HG02610 (cell line): ENCODE measurements at regions not wholly inside any gene's neighbourhood (a gene's known extent, or its start where the extent isn't known, plus 50 kb on each side); places are given as distances from the start of the nearest gene placed in this dataset.
A peak's percentile ranks its signal among the peaks of the same experiment; 100 is the strongest.

Experiments used
- ATAC-seq: cut with Tn5 transposase; IDR thresholded peaks from one replicate; pipeline ENCODE4 v1.9.1; 2021; ENCODE audit warnings: mild to moderate bottlenecking, moderate library complexity; ENCODE audit not compliant: unreplicated experiment

DNA sequence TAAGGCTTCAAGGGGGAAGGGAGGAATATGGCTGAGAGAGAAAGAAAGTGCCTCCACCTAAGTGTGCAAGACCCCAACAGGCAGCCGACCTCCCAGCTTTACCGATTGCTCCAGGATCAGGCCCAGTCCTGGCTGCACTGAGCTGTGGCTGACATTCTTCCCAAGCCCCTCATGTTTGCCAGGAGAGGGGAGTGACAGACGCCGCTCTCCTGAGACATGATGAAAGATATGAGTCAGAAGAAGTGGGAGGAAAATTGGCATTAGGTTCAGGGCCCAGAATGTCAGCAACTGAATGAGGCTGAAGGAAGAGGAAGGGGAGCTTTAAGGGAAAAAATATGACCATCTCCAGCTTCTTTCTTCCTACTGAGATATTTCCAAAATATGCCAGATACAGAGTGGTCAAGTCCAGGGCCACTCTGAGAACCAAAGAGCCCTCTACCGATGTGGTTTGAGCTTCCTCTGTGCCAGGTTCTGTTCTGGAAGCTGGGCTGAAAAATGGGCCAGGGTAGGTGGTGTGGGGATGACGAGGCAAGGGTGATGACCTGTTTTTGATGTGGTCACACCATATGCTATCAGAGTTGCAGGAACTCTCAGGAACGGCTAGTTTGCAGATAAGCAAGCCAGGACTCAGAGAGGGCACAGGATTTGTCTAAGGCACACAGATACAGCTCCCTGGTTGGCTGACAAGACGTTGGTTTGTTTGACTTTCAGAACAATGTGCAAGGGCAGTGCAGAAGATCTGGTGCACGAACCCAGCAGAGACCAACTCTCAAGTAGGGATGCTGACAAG is 176.7 kb downstream of the SOX9 start:
- ATAC-seq, result no peak

DNA sequence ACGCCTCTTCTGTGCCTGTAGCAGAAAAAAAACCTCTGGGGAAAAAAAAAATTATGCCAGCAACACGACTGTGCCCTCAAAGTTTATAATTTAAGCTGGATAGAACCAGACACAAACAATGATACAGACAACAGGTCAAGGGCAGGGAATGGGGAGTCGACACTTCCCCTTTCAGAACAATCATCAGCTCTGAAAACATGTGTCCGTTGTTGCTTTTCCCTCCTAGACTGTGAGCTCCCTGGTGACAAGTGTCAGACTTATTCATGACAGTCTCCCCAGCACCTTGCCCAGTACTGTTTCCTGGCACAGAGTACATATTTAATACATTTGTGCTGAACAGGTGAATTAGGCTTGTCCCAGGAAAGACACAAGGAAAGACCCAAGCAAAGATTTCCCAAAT is 178.3 kb downstream of the SOX9 start:
- no peak for ATAC-seq

DNA sequence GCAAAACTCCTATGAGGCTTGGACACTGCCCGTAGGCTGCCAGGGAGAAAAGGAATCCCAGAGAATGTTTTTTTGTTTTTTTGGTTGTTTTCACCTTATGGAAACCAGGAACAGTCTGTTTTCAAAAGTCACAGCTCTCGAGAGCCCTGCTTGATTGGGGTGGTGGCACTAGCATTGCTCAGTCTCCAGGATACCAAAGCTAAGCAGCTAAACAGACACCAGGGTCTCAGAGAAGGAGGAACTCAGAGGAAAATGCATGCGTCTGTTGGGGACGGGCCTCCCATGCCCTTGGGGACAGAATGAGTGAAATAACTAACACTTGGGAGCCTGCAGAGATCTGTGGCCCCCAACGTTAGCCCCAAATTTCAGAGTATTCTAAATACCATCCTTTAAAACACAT is 178.8 kb downstream of the SOX9 start:
- no peak for ATAC-seq

DNA sequence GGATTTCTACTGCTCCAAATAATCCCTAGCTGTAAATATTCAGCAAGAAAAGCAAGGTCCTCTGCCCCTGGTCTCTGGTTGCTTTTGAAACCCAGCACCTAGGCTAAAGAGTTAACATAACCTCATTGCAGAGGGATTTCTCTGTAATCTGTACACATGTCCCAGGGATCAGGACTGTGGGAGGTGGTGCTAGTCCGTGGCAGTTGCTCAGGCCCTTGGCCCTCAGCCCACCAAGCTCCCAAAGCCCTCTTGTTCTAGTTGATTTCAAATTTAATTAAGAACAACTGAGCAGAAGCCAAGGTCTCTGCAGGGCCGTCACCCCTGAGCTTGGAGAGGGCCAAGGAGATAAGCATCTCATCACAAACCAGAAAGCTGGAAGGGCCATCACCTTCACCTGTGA is 181.1 kb downstream of the SOX9 start:
- ATAC-seq, result no peak

DNA sequence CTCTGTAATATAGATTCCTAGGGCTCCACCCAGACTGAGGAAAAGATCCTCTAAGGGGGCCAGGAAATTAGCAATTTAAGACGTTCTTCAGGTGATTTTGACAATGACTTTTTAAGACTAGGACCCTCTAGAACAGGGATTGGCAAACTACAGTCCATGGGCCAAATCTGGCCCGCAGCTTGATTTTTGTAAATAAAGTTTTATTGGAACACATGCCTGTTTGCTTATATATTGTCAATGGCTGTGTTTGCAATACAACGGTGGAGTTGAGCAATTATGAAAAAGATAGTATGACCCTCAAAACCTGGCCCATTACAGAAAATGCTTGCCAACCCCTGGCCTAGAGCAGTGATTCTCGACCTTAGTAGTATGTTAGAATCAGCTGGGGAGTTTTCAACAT is 181.9 kb downstream of the SOX9 start:
- ATAC-seq, result no peak

DNA sequence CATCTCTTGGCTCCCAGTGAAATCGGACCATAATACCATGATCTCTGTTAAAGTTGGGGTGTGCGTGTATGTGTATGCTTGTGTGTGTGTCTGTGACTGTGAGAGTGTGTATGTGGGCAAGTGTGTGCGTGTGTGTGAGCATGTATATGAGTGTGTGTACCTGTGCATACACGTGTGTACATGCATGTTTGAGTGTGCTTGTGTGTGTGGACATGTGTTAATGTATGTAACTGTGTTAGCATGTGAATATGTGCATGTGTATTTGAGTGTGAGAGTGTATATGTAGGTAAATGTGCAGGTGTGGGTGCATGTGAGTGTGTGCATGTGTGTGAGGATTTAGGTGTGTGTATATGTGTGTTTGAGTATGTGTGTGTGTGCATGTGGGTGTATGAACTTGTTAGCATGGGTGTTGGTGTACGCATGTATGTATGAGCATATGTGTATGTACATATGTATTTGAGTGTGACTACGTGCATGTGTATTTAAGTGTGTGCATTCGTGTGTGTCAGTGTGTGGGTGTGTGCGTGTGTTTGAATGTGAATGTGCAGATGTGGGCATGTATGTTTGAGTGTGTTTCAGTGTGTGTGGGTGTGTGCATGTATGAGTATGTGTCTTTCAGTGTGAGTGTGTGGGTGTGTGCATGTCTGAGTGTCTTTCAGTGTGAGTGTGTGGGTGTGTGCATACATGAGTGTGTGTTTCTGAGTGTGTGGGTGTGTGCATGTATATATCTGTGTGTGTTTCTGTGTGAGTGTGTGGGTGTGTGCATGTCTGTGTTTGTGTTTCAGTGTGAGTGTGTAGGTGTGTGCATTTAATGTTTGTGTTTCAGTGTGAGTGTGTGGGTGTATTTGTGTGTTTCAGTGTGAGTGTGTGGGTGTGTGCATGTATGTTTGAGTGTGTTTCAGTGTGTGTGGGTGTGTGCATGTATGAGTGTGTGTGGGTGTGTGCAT is 183.2 kb downstream of the SOX9 start:
- no peak for ATAC-seq

DNA sequence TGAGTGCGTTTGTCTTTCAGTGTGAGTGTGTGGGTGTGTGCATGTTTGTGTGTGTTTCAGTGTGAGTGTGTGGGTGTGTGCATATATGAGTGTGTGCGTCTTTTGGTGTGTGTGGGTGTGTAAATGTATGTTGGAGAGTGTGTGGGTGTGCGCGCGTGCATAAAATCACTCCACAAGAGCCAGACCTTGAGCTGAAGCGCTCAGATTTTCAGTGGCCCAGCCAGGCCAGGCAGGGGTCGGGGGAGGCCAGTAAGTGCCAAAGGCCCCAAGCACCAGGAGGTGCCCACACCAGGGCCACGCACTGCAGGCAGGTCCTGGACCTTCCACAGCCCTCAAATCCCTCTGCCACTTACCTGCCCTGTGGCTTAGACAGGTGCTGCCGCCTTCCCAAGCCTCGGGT is 184.0 kb downstream of the SOX9 start:
- no peak for ATAC-seq

DNA sequence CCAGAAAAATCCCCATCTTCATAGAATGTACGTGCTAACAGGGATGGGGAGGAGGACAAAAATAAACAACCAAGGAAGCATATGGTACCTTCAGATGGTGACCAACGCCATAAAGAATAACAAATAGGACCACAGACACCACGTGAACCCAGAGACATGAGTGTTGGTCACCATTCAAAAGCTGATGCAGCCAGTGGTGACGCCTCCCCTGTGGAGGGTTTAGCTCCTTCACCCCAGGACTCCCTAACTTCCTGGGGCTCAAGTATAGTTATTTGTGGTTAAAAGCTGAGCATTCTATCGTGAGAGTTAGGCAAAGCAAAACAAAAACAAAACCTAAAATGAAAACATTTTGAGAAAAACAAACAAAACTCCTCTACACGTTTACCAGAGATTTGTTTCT is 184.7 kb downstream of the SOX9 start:
- no peak for ATAC-seq

DNA sequence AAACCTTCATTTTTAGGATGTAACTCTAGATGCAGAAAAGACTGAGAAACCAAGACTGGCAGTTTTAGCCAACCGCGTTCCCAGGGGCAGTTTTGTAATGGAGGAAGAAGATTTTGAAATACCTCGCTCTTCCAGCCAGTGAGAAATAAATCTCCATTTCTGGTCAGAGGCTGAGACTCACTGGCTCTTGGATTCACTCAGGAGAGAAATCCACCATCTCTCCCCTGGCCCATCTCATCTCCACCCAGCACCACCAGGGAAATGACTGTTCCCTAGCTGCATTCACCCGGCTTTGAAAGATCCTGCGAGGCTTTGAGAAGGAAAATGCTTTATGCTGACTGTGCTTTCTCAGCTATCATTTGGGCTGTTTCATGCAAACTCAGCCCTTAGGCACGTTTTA is 185.2 kb downstream of the SOX9 start:
- no peak for ATAC-seq

DNA sequence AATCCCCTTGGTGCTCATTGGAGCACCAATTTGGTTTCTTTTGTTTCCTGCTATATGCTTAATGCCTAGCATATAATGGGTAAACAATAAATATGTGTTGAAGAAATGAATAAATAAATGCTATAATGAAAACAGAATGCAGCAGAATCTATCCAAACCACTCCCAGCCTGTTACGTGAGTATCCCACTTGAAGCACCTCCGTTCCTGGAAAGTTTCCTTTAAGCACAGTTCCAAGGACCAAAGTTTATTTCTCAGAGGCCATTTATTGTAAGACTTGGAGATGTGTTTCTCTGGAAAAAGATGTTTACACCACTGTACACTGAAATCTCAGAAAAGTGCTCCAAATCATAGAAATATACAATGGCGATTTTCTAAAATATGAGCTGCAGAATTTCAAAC is 187.0 kb downstream of the SOX9 start:
- no peak for ATAC-seq

DNA sequence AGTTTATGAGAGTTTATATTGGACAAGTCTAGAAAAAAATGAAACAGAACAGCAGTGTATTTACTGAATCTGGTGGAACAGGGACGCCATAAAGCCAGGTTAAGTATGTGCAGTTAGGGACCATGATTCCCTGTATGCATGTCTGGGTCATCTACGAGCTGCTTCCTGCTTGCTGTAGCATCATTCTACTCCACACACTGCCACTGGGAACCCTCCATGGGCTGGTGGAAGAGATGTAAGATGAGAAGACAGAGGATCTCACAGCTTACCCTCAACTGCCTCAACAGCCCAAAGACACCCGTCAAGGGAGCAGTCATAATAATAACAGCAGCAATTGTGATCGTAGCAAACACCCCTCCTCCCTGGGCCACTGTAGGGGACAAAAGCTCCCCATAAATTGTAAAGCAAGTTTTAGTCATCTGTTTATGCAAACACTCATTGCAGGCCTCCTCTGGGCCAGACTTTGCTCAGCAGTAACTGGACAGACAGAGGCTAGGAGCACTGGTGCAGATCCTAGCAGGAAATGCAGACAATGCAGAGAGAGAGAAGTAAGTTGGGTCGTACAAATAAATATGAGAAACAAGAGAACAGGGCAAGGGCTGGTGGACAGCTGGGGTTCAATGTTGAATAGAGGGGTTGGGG is 188.0 kb downstream of the SOX9 start:
- peak; percentile 47 for ATAC-seq

DNA sequence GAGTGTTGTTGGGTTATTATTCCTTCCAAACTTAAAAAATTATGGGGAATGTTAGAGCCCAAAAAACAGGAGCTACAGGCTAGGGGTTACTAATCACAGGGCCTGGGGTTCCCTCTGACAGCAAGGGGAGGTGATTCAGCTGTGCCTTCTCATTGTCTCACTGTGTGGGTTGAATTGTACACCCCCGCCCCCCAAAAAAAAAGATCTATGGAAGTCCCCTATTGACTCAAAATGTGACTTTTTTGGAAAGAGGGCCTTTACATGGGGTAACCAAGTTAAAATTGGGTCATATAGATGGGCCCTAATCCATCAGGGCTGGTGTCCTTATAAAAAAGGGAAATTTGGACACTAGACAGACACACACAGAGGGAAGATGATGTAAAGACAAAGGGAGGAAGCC is 190.2 kb downstream of the SOX9 start:
- peak; percentile 36 for ATAC-seq

DNA sequence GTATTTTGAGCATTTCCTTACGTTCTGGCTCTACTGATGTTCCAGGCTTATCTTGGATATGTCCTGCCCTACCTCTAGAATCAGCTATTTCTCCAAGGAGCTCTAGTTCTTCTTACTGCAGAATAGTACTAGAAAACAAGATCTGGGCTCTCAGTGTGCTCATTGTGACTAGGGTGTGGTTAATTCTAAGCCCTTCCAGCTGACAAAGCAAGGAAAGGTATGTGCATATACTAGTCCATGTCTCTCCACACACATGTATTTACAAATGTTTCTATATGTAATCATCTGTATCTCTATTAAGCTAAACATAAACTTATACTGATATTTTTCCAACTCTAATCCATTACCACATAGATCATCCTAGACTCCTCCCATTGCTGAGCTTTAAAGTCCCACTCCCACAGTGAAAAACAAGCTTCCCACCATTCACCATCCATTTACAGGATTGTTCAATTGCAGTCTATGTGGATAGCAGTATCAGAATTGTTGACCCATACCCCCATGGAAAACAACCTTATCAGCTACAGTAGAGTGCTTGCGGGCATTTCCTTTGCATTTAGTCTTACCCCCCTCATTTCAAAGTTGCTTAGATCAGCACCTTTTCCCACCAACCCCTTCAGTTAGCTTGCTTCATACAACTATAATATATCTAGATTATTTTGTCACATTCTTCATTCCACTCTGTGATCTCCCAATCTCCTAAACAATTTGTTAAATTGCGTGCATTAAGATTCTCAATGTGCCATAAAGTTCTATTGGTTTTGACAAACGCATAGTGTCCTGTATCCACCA is 194.5 kb downstream of the SOX9 start:
- ATAC-seq, result no peak

DNA sequence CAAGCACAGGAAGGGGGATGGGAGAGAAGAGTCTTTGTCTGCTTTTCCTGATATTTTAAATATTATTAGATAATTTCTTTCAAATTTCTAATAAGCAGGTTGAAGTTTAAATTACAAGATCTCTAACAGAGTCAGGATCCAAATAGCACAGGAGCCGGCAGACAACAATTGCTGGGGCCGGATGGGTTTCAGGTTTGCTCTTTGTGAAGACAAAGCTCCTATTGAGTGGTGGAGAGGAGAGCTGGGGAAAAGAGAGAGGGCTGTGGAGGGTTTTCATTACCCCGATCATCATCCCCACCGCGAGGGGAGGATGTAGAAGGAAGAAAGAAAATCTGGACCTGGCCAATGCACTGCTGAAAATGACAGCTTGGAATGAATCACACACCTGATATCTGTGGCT is 197.3 kb downstream of the SOX9 start:
- ATAC-seq, result no peak

DNA sequence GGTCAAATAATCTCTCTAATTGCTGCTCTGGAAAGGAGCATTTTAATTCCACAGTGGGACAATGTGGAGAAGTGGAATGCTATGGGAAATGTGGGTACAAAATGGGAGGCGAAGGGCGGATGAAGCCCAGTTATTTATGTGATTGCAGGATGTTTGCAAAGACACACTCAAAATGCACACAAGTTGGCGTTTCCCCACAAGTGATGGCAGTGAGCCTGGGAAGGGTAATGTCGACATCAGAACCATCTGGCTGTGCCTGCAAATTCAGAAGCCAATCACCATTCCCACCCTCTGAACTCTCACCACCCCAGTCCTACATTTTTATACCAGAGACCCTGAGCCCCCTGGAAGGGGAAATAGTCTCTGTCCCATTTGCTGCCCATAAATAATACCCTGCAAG is 201.1 kb downstream of the SOX9 start:
- ATAC-seq, result no peak

DNA sequence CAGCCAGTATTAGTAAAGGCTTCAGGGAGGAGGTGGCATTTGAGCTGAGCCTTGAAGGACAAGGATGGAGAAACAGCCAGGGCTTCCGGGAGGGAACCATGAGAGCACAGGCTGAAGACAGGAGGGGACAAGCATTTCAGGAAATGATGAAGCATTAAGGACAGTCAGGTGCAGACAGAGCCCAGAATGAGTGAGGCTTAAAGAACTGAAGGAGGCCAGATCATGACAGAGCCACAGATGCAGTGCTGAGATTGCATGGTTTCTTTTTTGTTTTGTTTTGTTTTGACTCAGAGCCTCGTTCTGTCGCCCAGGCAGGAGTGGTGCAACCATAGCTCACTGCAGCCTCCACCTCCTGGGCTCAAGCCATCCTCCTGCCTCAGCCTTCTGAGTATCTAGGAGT is 211.5 kb downstream of the SOX9 start:
- ATAC-seq, result peak; percentile 91

DNA sequence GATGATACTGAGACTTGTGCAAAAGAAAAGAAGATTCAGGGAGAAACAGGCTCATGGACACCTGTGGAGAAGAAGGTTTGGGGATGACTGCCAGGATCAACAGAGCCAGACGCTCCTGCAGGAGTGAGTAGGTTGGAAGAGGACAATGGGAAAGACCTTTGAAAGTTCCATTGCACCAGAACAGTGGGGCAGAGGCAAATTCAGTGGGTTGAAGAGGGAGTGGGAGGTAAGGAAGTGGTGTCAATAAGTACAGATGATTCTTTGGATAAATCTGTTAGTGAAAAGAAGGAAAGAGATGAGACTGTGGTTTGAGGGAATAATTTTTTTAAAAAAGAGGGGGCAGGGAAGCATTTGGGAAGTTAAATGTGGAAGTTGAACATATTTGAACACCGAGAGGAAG is 212.8 kb downstream of the SOX9 start:
- ATAC-seq, result no peak

DNA sequence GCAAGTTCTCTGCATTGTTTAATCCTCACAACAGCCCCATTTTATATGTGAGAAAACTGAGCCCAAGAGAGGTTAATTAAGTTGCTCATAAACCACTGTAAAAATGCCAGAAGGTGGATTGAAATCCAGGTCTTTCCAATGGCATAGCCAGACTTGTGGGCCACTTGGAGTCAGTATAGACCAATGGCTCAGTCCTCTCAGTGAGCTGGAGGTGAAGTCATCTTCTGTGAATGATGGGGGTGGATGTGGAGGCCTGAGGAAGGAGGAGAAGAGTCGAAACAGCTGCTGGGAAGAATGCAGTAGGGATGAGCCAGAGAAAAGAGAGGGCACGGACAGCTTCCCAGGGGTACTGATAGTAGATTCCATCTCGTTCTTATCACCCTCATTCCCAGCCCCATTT is 213.4 kb downstream of the SOX9 start:
- no peak for ATAC-seq

DNA sequence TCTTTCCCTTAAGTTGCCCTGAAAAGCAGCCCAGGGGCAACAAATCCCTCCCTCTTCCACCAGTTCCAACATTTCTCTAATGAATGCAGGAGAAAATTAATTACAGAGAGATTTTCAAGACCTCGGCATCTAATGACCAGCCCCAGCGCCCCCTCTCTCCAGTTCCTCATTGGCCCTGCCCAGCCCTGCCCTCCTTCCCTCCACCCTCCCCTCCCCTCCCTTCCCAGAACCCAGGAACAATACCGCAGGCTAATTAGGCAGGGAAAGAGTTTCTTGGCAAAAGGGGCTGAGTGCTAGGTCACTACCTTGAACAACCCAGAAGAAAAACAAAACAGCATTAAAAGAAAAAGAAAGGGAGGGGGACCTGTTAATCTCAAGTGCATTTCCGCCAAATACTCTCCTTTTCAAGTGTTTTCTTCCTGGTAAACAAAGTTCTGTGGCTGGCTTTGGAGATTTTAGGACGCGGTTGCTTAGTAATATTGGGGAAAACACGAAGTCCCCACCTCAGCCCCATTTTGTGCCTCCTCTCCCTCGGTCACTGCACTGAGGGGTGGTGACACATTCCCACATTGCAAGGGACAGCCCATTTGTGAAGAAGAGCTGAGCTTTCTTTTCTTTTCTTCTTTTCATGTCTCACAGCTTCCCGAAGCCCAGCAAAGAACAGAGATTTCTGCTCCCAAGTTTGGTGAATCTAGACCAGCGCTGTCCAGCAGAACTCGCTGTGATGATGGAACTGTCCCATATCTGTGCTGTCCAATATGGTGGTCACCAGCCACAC is 215.4 kb downstream of the SOX9 start:
- ATAC-seq, result no peak

DNA sequence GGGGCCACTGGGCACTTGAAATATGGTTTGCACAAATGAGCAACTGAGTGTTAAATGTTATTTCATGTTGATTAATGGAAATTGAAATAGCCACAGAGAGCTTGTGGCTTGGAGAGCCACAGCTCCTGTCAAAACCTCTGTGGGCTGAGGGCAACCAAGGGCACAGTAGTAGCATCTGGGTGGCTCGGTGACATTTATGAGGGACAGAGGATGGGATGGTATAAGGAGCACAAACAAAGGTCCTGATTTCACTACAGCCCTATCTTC is 215.9 kb downstream of the SOX9 start:
- ATAC-seq, result no peak
